ENCODE measurements at regions not wholly inside any gene's neighbourhood (a gene's known extent, or its start where the extent isn't known, plus 50 kb on each side); places are given as distances from the start of the nearest gene placed in this dataset.

- WGBS, 2 experiments = 93 to 96% methylated on average over 5 to 6 of the region's 6 CpGs
- Histone ChIP-seq H3K27ac (ENCODE audit: insufficient read depth, low read depth, low read length, poor library complexity, severe bottlenecking) (no peak overlapping the region), H3K27me3 (ENCODE audit: control insufficient read depth, insufficient read depth, low read length, poor library complexity, severe bottlenecking) (no peaks in the 10 kb centered on the region)
These were observed 100.1 kb upstream of the FSHR start for GRCh38 chr2:49254401-49254800.

GRCh38 chr2:49251766-49252165 lies 97.5 kb upstream of the FSHR start:
- no peak overlapping the region for H3K27ac ChIP-seq (ENCODE audit: insufficient read depth, low read depth, low read length, poor library complexity, severe bottlenecking)

More at GRCh38 chr2:49254401-49254800, 100.1 kb upstream of the FSHR start:
- no peaks in the 10 kb centered on the region for H3K36me3 ChIP-seq (ENCODE audit: control insufficient read depth, insufficient read depth, low read length)
- H3K4me1 ChIP-seq (ENCODE audit: control insufficient read depth, insufficient read depth, low read length) = no peaks in the 10 kb centered on the region
- no peak overlapping the region for H3K4me3 ChIP-seq (ENCODE audit: insufficient read depth, low read depth, low read length)
- no peaks in the 10 kb centered on the region for H3K9me3 ChIP-seq (ENCODE audit: control insufficient read depth, low read length)

GRCh38 chr2:49251251-49251650 lies 96.9 kb upstream of the FSHR start:
- Histone ChIP-seq H3K4me3 (ENCODE audit: insufficient read depth, low read depth, low read length) (no peak overlapping the region), H3K9me3 (ENCODE audit: control insufficient read depth, low read length) (no peaks in the 10 kb centered on the region), H3K27ac (ENCODE audit: insufficient read depth, low read depth, low read length, poor library complexity, severe bottlenecking) (no peak overlapping the region), H3K27me3 (ENCODE audit: control insufficient read depth, insufficient read depth, low read length, poor library complexity, severe bottlenecking) (no peaks in the 10 kb centered on the region), H3K4me1 (ENCODE audit: control insufficient read depth, insufficient read depth, low read length) (no peaks in the 10 kb centered on the region), H3K36me3 (ENCODE audit: control insufficient read depth, insufficient read depth, low read length) (no peaks in the 10 kb centered on the region)
- WGBS, 2 experiments = 95 to 97% methylated on average over 5 of the region's 5 CpGs

More at GRCh38 chr2:49251766-49252165, 97.5 kb upstream of the FSHR start:
- Histone ChIP-seq H3K4me1 (ENCODE audit: control insufficient read depth, insufficient read depth, low read length) (no peaks in the 10 kb centered on the region), H3K36me3 (ENCODE audit: control insufficient read depth, insufficient read depth, low read length) (no peaks in the 10 kb centered on the region), H3K4me3 (ENCODE audit: insufficient read depth, low read depth, low read length) (no peak overlapping the region), H3K27me3 (ENCODE audit: control insufficient read depth, insufficient read depth, low read length, poor library complexity, severe bottlenecking) (no peaks in the 10 kb centered on the region), H3K9me3 (ENCODE audit: control insufficient read depth, low read length) (no peaks in the 10 kb centered on the region)
- no CpG with 5 or more reads among the region's 1 CpG for WGBS, 2 experiments

GRCh38 chr2:49248506-49248905 lies 94.2 kb upstream of the FSHR start:
- Histone ChIP-seq H3K27ac (ENCODE audit: insufficient read depth, low read depth, low read length, poor library complexity, severe bottlenecking) (no peak overlapping the region), H3K27me3 (ENCODE audit: control insufficient read depth, insufficient read depth, low read length, poor library complexity, severe bottlenecking) (no peaks in the 10 kb centered on the region), H3K36me3 (ENCODE audit: control insufficient read depth, insufficient read depth, low read length) (no peaks in the 10 kb centered on the region), H3K9me3 (ENCODE audit: control insufficient read depth, low read length) (no peaks in the 10 kb centered on the region), H3K4me3 (ENCODE audit: insufficient read depth, low read depth, low read length) (no peak overlapping the region), H3K4me1 (ENCODE audit: control insufficient read depth, insufficient read depth, low read length) (no peaks in the 10 kb centered on the region)
- WGBS, 2 experiments = 96 to 97% methylated on average over 1 of the region's 1 CpG

- Histone ChIP-seq H3K27ac (ENCODE audit: insufficient read depth, low read depth, low read length, poor library complexity, severe bottlenecking) (no peak overlapping the region), H3K9me3 (ENCODE audit: control insufficient read depth, low read length) (no peaks in the 10 kb centered on the region), H3K4me3 (ENCODE audit: insufficient read depth, low read depth, low read length) (no peak overlapping the region), H3K27me3 (ENCODE audit: control insufficient read depth, insufficient read depth, low read length, poor library complexity, severe bottlenecking) (no peaks in the 10 kb centered on the region), H3K36me3 (ENCODE audit: control insufficient read depth, insufficient read depth, low read length) (no peaks in the 10 kb centered on the region), H3K4me1 (ENCODE audit: control insufficient read depth, insufficient read depth, low read length) (no peaks in the 10 kb centered on the region)
These were observed 87.7 kb upstream of the FSHR start for GRCh38 chr2:49241991-49242390.

- no peaks in the 10 kb centered on the region for H3K9me3 ChIP-seq (ENCODE audit: control insufficient read depth, low read length)
- H3K27ac ChIP-seq (ENCODE audit: insufficient read depth, low read depth, low read length, poor library complexity, severe bottlenecking) = no peak overlapping the region
- no peaks in the 10 kb centered on the region for H3K4me1 ChIP-seq (ENCODE audit: control insufficient read depth, insufficient read depth, low read length)
- H3K4me3 ChIP-seq (ENCODE audit: insufficient read depth, low read depth, low read length) = no peak overlapping the region
- no peaks in the 10 kb centered on the region for H3K36me3 ChIP-seq (ENCODE audit: control insufficient read depth, insufficient read depth, low read length)
- H3K27me3 ChIP-seq (ENCODE audit: control insufficient read depth, insufficient read depth, low read length, poor library complexity, severe bottlenecking) = no peaks in the 10 kb centered on the region
These were observed 87.2 kb upstream of the FSHR start for GRCh38 chr2:49241501-49241900.

- Histone ChIP-seq H3K4me3 (ENCODE audit: insufficient read depth, low read depth, low read length) (no peak overlapping the region), H3K9me3 (ENCODE audit: control insufficient read depth, low read length) (no peaks in the 10 kb centered on the region), H3K27ac (ENCODE audit: insufficient read depth, low read depth, low read length, poor library complexity, severe bottlenecking) (no peak overlapping the region), H3K36me3 (ENCODE audit: control insufficient read depth, insufficient read depth, low read length) (no peaks in the 10 kb centered on the region), H3K27me3 (ENCODE audit: control insufficient read depth, insufficient read depth, low read length, poor library complexity, severe bottlenecking) (no peaks in the 10 kb centered on the region), H3K4me1 (ENCODE audit: control insufficient read depth, insufficient read depth, low read length) (no peaks in the 10 kb centered on the region)
- 48 to 68% methylated on average over 2 to 3 of the region's 3 CpGs for WGBS, 2 experiments
These were observed 86.3 kb upstream of the FSHR start for GRCh38 chr2:49240608-49241007.

GRCh38 chr2:49238604-49238960 lies 84.3 kb upstream of the FSHR start:
- Histone ChIP-seq H3K9me3 (ENCODE audit: control insufficient read depth, low read length) (no peaks in the 10 kb centered on the region), H3K4me1 (ENCODE audit: control insufficient read depth, insufficient read depth, low read length) (no peaks in the 10 kb centered on the region), H3K4me3 (ENCODE audit: insufficient read depth, low read depth, low read length) (no peak overlapping the region), H3K27ac (ENCODE audit: insufficient read depth, low read depth, low read length, poor library complexity, severe bottlenecking) (no peak overlapping the region), H3K36me3 (ENCODE audit: control insufficient read depth, insufficient read depth, low read length) (no peaks in the 10 kb centered on the region), H3K27me3 (ENCODE audit: control insufficient read depth, insufficient read depth, low read length, poor library complexity, severe bottlenecking) (no peaks in the 10 kb centered on the region)

- Histone ChIP-seq H3K4me1 (ENCODE audit: control insufficient read depth, insufficient read depth, low read length) (no peaks in the 10 kb centered on the region), H3K27ac (ENCODE audit: insufficient read depth, low read depth, low read length, poor library complexity, severe bottlenecking) (no peak overlapping the region), H3K4me3 (ENCODE audit: insufficient read depth, low read depth, low read length) (no peak overlapping the region), H3K27me3 (ENCODE audit: control insufficient read depth, insufficient read depth, low read length, poor library complexity, severe bottlenecking) (no peaks in the 10 kb centered on the region), H3K36me3 (ENCODE audit: control insufficient read depth, insufficient read depth, low read length) (no peaks in the 10 kb centered on the region), H3K9me3 (ENCODE audit: control insufficient read depth, low read length) (no peaks in the 10 kb centered on the region)
- 93 to 97% methylated on average over 6 of the region's 6 CpGs for WGBS, 2 experiments
These were observed 83.7 kb upstream of the FSHR start for GRCh38 chr2:49237867-49238603.

- H3K27ac ChIP-seq (ENCODE audit: insufficient read depth, low read depth, low read length, poor library complexity, severe bottlenecking) = no peak overlapping the region
- H3K27me3 ChIP-seq (ENCODE audit: control insufficient read depth, insufficient read depth, low read length, poor library complexity, severe bottlenecking) = no peaks in the 10 kb centered on the region
- no peaks in the 10 kb centered on the region for H3K9me3 ChIP-seq (ENCODE audit: control insufficient read depth, low read length)
- H3K36me3 ChIP-seq (ENCODE audit: control insufficient read depth, insufficient read depth, low read length) = no peaks in the 10 kb centered on the region
- no peaks in the 10 kb centered on the region for H3K4me1 ChIP-seq (ENCODE audit: control insufficient read depth, insufficient read depth, low read length)
- WGBS, 2 experiments = 89 to 93% methylated on average over 1 of the region's 1 CpG
- H3K4me3 ChIP-seq (ENCODE audit: insufficient read depth, low read depth, low read length) = no peak overlapping the region
These were observed 82.0 kb upstream of the FSHR start for GRCh38 chr2:49236316-49236715.

- no peaks in the 10 kb centered on the region for H3K9me3 ChIP-seq (ENCODE audit: control insufficient read depth, low read length)
- H3K27me3 ChIP-seq (ENCODE audit: control insufficient read depth, insufficient read depth, low read length, poor library complexity, severe bottlenecking) = no peaks in the 10 kb centered on the region
- H3K4me1 ChIP-seq (ENCODE audit: control insufficient read depth, insufficient read depth, low read length) = no peaks in the 10 kb centered on the region
- H3K27ac ChIP-seq (ENCODE audit: insufficient read depth, low read depth, low read length, poor library complexity, severe bottlenecking) = no peak overlapping the region
- WGBS, 2 experiments = 89 to 95% methylated on average over 3 to 4 of the region's 4 CpGs
- H3K36me3 ChIP-seq (ENCODE audit: control insufficient read depth, insufficient read depth, low read length) = no peaks in the 10 kb centered on the region
- no peak overlapping the region for H3K4me3 ChIP-seq (ENCODE audit: insufficient read depth, low read depth, low read length)
These were observed 72.0 kb upstream of the FSHR start for GRCh38 chr2:49226360-49226759.
